CD4-positive, alpha-beta T cell (primary cell): ENCODE measurements at regions not wholly inside any gene's neighbourhood (a gene's known extent, or its start where the extent isn't known, plus 50 kb on each side); places are given as distances from the start of the nearest gene placed in this dataset.

ENCODE experiments used
- ATAC-seq: fragments of 200-7000 bp; cut with Tn5 transposase; one replicate; pipeline ENCODE4 v1.10.0; 2022; ENCODE audit warnings: mild to moderate bottlenecking; ENCODE audit not compliant: poor library complexity
- CTCF ChIA-PET: fragments of 350-600 bp; sonication (Branson Sonifier 250); formaldehyde crosslinking; loops from one replicate; lab custom pipeline; 2021; ENCODE audit warnings: antibody characterized with exemption, inconsistent platforms; lab: Charles Lee
- POLR2A ChIA-PET: fragments of 350-600 bp; sonication (Branson Sonifier 250); formaldehyde crosslinking; loops from one replicate; lab custom pipeline; 2021; ENCODE audit warnings: antibody characterized with exemption, inconsistent platforms; lab: Charles Lee
- DNase-seq, 14 experiments: peaks; one replicate each; pipeline ENCODE4 v3.0.0-alpha.2; 2013 to 2020; ENCODE audit warnings: mixed read lengths in 2 of 14
- H3K27ac ChIP-seq, 2 donors: one replicate each; pipeline versions ENCODE4 v1.5.1 to v1.7.0; 2013; ENCODE audit warnings: low read length in 2 of 2, low read depth in 1 of 2, mild to moderate bottlenecking in 1 of 2
- H3K27me3 ChIP-seq, 2 experiments: 1 replicate in 1 of 2; 2 replicates in 1 of 2; pipeline versions ENCODE4 v1.6.1 to v1.7.0; 2013; ENCODE audit warnings: low read length in 2 of 2, control low read depth in 1 of 2, mild to moderate bottlenecking in 1 of 2, moderate library complexity in 1 of 2; ENCODE audit not compliant: insufficient read depth in 2 of 2, control insufficient read depth in 1 of 2
- H3K36me3 ChIP-seq: one replicate; pipeline ENCODE4 v1.6.1; 2013; ENCODE audit warnings: low read length, control low read depth; ENCODE audit not compliant: insufficient read depth
- H3K4me1 ChIP-seq: one replicate; pipeline ENCODE4 v1.6.1; 2013; ENCODE audit warnings: low read length, control low read depth; ENCODE audit not compliant: insufficient read depth
- H3K4me3 ChIP-seq: one replicate; pipeline ENCODE4 v1.5.1; 2013; ENCODE audit warnings: mild to moderate bottlenecking, low read length, moderate library complexity
- H3K9me3 ChIP-seq, 2 experiments: 1 replicate in 1 of 2; 2 replicates in 1 of 2; pipeline versions ENCODE4 v1.6.1 to v1.7.0; 2013; ENCODE audit warnings: low read length in 2 of 2, mild to moderate bottlenecking in 2 of 2, control low read depth in 1 of 2, moderate library complexity in 1 of 2; ENCODE audit not compliant: control insufficient read depth in 1 of 2, insufficient read depth in 1 of 2
- H3K27ac Mint-ChIP-seq: one replicate; pipeline ENCODE4 v1.8.0; 2020; ENCODE audit warnings: mixed read lengths
- H3K27me3 Mint-ChIP-seq: one replicate; pipeline ENCODE4 v1.8.0; 2021; ENCODE audit warnings: mixed read lengths
- H3K36me3 Mint-ChIP-seq: one replicate; pipeline ENCODE4 v1.8.0; 2021; ENCODE audit warnings: low read depth, mixed read lengths
- H3K4me1 Mint-ChIP-seq: one replicate; pipeline ENCODE4 v1.8.0; 2021; ENCODE audit warnings: low read depth, mixed read lengths
- H3K4me3 Mint-ChIP-seq: one replicate; pipeline ENCODE4 v1.8.0; 2020; ENCODE audit warnings: mild to moderate bottlenecking, mixed read lengths
- H3K9me3 Mint-ChIP-seq: one replicate; pipeline ENCODE4 v1.8.0; 2020; ENCODE audit warnings: mixed read lengths
- CTCF ChIP-seq: fragments of 200-600 bp; IDR thresholded peaks from one replicate; pipeline ENCODE4 v1.8.0; 2022; ENCODE audit warnings: antibody characterized with exemption, mild to moderate bottlenecking
- intact Hi-C, 2 experiments: fragments of 100-400 bp; cut with DNase I in 1 of 2; cut with micrococcal nuclease in 1 of 2; formaldehyde crosslinking; loops; one replicate each; pipeline versions ENCODE4 v1.15.1 to v1.9.0; 2023 to 2025; cut with DNase I, micrococcal nuclease

GRCh38 chr3:61420136-61420759, 141.1 kb upstream of the PTPRG start:
- no peak for TF ChIP-seq CTCF
- Histone ChIP-seq H3K4me1 (no peaks in the 10 kb centered on the region), H3K9me3 (no peaks in the 10 kb centered on the region), H3K36me3 (no peaks in the 10 kb centered on the region), H3K4me3 (no peak overlapping the region), H3K27ac (no peak overlapping the region), H3K27me3 (no peaks in the 10 kb centered on the region)
- DNase-seq (peak in 1 of 14 experiments; percentile 1), ATAC-seq (no peak)
- no peak overlapping the region for H3K4me3 Mint-ChIP-seq
- H3K4me1 Mint-ChIP-seq: no peaks in the 10 kb centered on the region
- H3K27ac Mint-ChIP-seq: no peak overlapping the region
- H3K27me3 Mint-ChIP-seq: no peaks in the 10 kb centered on the region
- CTCF ChIA-PET: no interaction called here
- H3K36me3 Mint-ChIP-seq: no peaks in the 10 kb centered on the region
- intact Hi-C loops: no loop called here
- no peaks in the 10 kb centered on the region for H3K9me3 Mint-ChIP-seq
- POLR2A ChIA-PET: no interaction called here

DNA sequence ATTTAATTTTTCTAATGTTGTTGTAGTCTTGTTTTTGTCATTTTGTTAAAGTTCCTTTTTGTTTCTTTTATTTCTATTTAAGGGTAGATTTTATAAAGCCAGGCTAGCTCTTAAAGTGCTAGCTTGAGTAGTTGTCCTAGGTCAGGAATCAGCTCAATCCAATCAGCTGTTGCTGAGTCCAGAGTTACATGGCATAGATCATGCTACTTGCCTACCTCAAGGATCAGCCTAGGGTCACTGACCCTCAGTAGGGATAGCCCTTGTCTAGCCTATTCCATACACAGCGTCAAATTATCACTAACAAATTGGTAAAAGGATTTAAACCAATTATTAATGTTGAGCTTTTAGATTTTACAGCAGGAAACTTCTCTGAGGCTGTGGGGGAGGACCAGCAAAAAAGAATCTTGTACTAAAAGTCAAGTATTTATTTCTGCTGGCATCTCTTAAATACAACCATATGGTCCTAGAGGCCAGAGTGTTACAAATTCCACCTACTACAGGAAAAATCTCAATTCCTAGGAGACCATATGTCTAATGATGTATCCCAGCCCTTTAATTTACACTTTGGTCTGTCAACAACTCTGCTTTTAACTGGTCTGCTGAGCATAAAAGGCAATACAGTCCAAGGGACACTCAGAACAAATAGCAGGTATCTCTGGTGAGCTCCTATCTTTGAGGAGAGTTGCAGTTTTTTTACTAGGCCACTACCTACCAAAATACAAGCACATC, 138.3 kb upstream of the PTPRG start:
- Histone ChIP-seq H3K4me1 (no peaks in the 10 kb centered on the region), H3K36me3 (no peaks in the 10 kb centered on the region), H3K27ac (no peak overlapping the region), H3K27me3 (no peaks in the 10 kb centered on the region), H3K9me3 (no peaks in the 10 kb centered on the region), H3K4me3 (no peak overlapping the region)
- Mint-ChIP-seq H3K36me3 (no peaks in the 10 kb centered on the region), H3K4me1 (no peaks in the 10 kb centered on the region), H3K27ac (no peak overlapping the region), H3K27me3 (no peaks in the 10 kb centered on the region), H3K9me3 (no peaks in the 10 kb centered on the region), H3K4me3 (no peak overlapping the region)
- TF ChIP-seq CTCF: no peak
- CTCF ChIA-PET: no interaction called here
- ATAC-seq: no peak
- POLR2A ChIA-PET: no interaction called here
- intact Hi-C loops: no loop called here
- no peak for DNase-seq

DNA sequence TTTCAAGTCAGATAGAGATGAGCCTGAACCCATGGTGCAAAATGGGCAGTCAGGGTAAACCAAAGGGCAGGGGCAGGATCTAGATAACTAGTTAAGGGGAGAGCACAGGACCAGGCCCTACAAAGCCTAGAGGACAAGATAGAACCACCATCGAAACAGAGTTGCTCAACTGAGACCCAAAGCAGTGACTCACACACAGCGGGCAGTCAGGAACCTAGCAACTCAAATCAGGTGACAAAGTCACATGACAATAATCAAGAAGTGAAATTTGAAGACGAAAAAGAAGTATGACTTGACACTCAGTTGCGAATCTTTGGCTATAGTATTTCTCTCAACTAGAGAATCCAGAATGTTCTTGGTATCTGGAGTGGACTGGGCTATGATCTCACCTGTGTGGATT, 136.0 kb upstream of the PTPRG start:
- H3K4me3 Mint-ChIP-seq: no peak overlapping the region
- intact Hi-C loops: no loop called here
- ChIA-PET POLR2A (no interaction called here), CTCF (no interaction called here)
- no peaks in the 10 kb centered on the region for H3K27me3 Mint-ChIP-seq
- DNase-seq (no peak), ATAC-seq (no peak)
- Histone ChIP-seq H3K4me1 (no peaks in the 10 kb centered on the region), H3K9me3 (no peaks in the 10 kb centered on the region), H3K36me3 (no peaks in the 10 kb centered on the region), H3K4me3 (no peak overlapping the region), H3K27ac (no peak overlapping the region), H3K27me3 (peaks cover 0 to 3% of the 10 kb centered on the region in 2 experiments)
- no peak for TF ChIP-seq CTCF
- no peak overlapping the region for H3K27ac Mint-ChIP-seq
- peaks cover 2% of the 10 kb centered on the region for H3K9me3 Mint-ChIP-seq
- no peaks in the 10 kb centered on the region for H3K4me1 Mint-ChIP-seq
- no peaks in the 10 kb centered on the region for H3K36me3 Mint-ChIP-seq
